Loucy (cell line): ENCODE measurements at regions not wholly inside any gene's neighbourhood (a gene's known extent, or its start where the extent isn't known, plus 50 kb on each side); places are given as distances from the start of the nearest gene placed in this dataset.

Experiments used
- H2AFZ ChIP-seq: fragments of 200-600 bp; sonication (generic); 2 replicates; pipeline ENCODE4 v1.6.0; 2016; ENCODE audit warnings: antibody characterized with exemption, mild to moderate bottlenecking, low read length, moderate library complexity
- H3F3A ChIP-seq: fragments of 200-600 bp; 2 replicates; pipeline ENCODE4 v1.6.0; 2016; ENCODE audit warnings: antibody characterized with exemption, low read depth, mild to moderate bottlenecking
- H3K27me3 ChIP-seq: fragments of 200-600 bp; sonication (generic); 2 replicates; pipeline ENCODE4 v1.6.1; 2014; ENCODE audit warnings: low read length, mild to moderate bottlenecking; ENCODE audit not compliant: insufficient read depth, poor library complexity, severe bottlenecking
- H3K36me3 ChIP-seq: fragments of 200-600 bp; sonication (generic); 2 replicates; pipeline ENCODE4 v1.6.1; 2016; ENCODE audit warnings: low read length; ENCODE audit not compliant: insufficient read depth
- H3K4me1 ChIP-seq: fragments of 200-600 bp; sonication (generic); 2 replicates; pipeline ENCODE4 v1.5.1; 2014; ENCODE audit warnings: low read length, mild to moderate bottlenecking; ENCODE audit not compliant: insufficient read depth, poor library complexity, severe bottlenecking
- H3K4me2 ChIP-seq: fragments of 200-600 bp; sonication (generic); 2 replicates; pipeline ENCODE4 v1.6.0; 2014; ENCODE audit warnings: antibody characterized with exemption, low read length, low read depth, mild to moderate bottlenecking; ENCODE audit not compliant: poor library complexity, severe bottlenecking
- H3K4me3 ChIP-seq: fragments of 200-600 bp; sonication (generic); 2 replicates; pipeline ENCODE4 v1.5.1; 2014; ENCODE audit warnings: low read length, mild to moderate bottlenecking, mixed read lengths; ENCODE audit not compliant: poor library complexity, severe bottlenecking
- H3K79me2 ChIP-seq: fragments of 200-600 bp; sonication (generic); 2 replicates; pipeline ENCODE4 v1.6.1; 2014; ENCODE audit warnings: low read length; ENCODE audit not compliant: insufficient read depth
- H3K9ac ChIP-seq: fragments of 200-600 bp; sonication (generic); 2 replicates; pipeline ENCODE4 v1.6.0; 2014; ENCODE audit warnings: mild to moderate bottlenecking, low read depth, low read length, moderate library complexity; ENCODE audit not compliant: poor library complexity, severe bottlenecking
- H3K9me2 ChIP-seq: fragments of 200-600 bp; sonication (generic); replicated peaks from 2 replicates; pipeline ENCODE4 v1.6.1; 2016; ENCODE audit warnings: low read depth, low read length, mixed read lengths
- H3K9me3 ChIP-seq: fragments of 200-600 bp; sonication (generic); 2 replicates; pipeline ENCODE4 v1.6.1; 2014; ENCODE audit warnings: mild to moderate bottlenecking, antibody characterized with exemption, low read length, low read depth; ENCODE audit not compliant: insufficient read depth
- H4K20me1 ChIP-seq: fragments of 200-600 bp; sonication (generic); 2 replicates; pipeline ENCODE4 v1.6.0; 2014; ENCODE audit warnings: antibody characterized with exemption, low read length, mild to moderate bottlenecking; ENCODE audit not compliant: insufficient read depth, poor library complexity, severe bottlenecking
- EZH2phosphoT487 ChIP-seq: fragments of 200-600 bp; IDR thresholded peaks from 2 replicates; pipeline ENCODE4 v1.6.1; 2018; ENCODE audit warnings: antibody characterized with exemption, mild to moderate bottlenecking, moderate library complexity, borderline replicate concordance
- TF ChIP-seq, protein P1 (sequence below): fragments of 200-600 bp; sonication (generic); conservative IDR thresholded peaks from 2 replicates; pipeline ENCODE4 v1.5.1; 2014; ENCODE audit warnings: mild to moderate bottlenecking, antibody characterized with exemption, low read length

DNA sequence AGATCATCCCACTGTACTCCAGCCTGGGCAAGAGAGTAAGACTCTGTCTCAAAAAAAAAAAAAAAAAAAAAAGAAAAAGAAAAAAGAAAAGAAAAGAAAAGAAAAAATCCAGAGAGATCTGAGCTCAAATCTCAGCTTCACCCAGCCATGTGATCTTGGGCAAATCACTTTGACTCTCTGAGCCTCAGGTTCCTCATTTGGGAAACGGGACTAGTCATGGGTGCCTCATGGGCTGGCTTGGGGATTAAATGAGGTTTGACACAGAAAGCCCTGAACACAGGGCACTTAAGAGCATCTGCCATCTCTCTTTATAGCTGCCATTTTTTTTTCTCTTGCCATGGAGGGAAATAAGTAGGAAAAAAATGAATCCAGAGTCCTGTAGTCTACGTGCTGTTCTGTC lies 86.2 kb upstream of the MYL2 start:
- Histone ChIP-seq H3K9me2 (no peaks in the 10 kb centered on the region), H3K4me3 (no peak overlapping the region), H3K79me2 (no peaks in the 10 kb centered on the region), H4K20me1 (no peaks in the 10 kb centered on the region), H2AFZ (no peak overlapping the region), H3K4me2 (no peak overlapping the region), H3K36me3 (no peaks in the 10 kb centered on the region), H3F3A (no peaks in the 10 kb centered on the region), H3K27me3 (no peaks in the 10 kb centered on the region), H3K4me1 (no peaks in the 10 kb centered on the region), H3K9ac (no peak overlapping the region), H3K9me3 (no peaks in the 10 kb centered on the region)
- no peak for TF ChIP-seq EZH2phosphoT487
- TF ChIP-seq, protein P1, sequence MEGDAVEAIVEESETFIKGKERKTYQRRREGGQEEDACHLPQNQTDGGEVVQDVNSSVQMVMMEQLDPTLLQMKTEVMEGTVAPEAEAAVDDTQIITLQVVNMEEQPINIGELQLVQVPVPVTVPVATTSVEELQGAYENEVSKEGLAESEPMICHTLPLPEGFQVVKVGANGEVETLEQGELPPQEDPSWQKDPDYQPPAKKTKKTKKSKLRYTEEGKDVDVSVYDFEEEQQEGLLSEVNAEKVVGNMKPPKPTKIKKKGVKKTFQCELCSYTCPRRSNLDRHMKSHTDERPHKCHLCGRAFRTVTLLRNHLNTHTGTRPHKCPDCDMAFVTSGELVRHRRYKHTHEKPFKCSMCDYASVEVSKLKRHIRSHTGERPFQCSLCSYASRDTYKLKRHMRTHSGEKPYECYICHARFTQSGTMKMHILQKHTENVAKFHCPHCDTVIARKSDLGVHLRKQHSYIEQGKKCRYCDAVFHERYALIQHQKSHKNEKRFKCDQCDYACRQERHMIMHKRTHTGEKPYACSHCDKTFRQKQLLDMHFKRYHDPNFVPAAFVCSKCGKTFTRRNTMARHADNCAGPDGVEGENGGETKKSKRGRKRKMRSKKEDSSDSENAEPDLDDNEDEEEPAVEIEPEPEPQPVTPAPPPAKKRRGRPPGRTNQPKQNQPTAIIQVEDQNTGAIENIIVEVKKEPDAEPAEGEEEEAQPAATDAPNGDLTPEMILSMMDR, result no peak

DNA sequence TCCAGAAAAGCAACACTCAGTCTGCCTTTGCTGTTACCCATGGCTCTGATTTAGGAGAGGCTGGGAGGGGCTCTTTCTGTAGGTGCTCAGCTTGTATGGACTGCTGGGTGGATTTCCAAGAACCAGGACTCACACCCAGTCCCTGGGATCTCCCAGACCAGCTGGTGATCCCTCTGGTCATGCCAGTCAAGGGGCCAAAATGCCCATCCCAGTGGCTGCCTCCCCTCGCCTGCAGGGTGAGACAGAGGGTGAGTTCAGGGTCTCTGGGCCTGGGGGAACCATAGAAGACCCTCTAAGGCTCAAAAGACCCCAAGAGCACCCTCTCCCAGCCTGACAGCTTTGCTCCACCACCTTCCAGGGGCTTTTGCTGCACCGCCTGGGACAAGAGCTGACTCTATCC lies 78.6 kb upstream of the MYL2 start:
- Histone ChIP-seq H3K4me1 (peaks cover 2% of the 10 kb centered on the region), H3K9me3 (peaks cover 18% of the 10 kb centered on the region; the same call in 1 of the 2 replicates), H3K27me3 (no peaks in the 10 kb centered on the region), H3K79me2 (no peaks in the 10 kb centered on the region), H3K4me2 (no peak overlapping the region), H3K9ac (no peak overlapping the region), H4K20me1 (no peaks in the 10 kb centered on the region), H2AFZ (no peak overlapping the region), H3K9me2 (no peaks in the 10 kb centered on the region), H3K4me3 (no peak overlapping the region), H3F3A (no peaks in the 10 kb centered on the region), H3K36me3 (no peaks in the 10 kb centered on the region)
- no peak for TF ChIP-seq EZH2phosphoT487
- TF ChIP-seq, protein P1, result no peak

DNA sequence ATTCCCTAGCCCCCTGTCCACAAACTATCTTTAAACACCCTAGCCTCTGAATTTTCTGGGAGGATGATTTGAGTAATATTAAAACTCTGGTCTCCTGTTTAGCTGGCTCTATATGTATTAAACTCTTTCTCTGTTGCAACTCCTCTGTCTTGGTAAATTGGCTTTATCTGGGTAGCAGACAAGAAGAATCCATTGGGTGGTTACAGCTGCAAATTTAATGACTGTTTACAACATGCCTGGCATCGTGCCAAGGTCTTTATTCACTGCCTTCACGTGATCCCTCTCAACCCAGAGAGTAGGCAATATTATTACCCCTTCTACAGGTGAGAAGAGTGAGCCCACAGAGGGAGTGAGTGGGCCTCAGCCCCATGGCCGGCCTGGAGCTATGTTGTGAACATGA lies 77.8 kb upstream of the MYL2 start:
- Histone ChIP-seq H4K20me1 (no peaks in the 10 kb centered on the region), H3K4me2 (no peak overlapping the region), H3K9me3 (peaks cover 18% of the 10 kb centered on the region; the same call in 1 of the 2 replicates), H3K9me2 (no peaks in the 10 kb centered on the region), H3K4me1 (peaks cover 10% of the 10 kb centered on the region), H3K4me3 (no peak overlapping the region), H3K36me3 (no peaks in the 10 kb centered on the region), H3K9ac (no peak overlapping the region), H3F3A (no peaks in the 10 kb centered on the region), H3K27me3 (no peaks in the 10 kb centered on the region), H2AFZ (no peak overlapping the region), H3K79me2 (no peaks in the 10 kb centered on the region)
- TF ChIP-seq, protein P1, result no peak
- TF ChIP-seq EZH2phosphoT487, result no peak
